Caco-2 (cell line): ENCODE measurements at regions not wholly inside any gene's neighbourhood (a gene's known extent, or its start where the extent isn't known, plus 50 kb on each side); places are given as distances from the start of the nearest gene placed in this dataset.

ENCODE experiments used
- BruUV-seq: library from RNA; stranded (reverse); fragments of 400-500 nt; replicated peaks from 2 replicates; lab custom pipeline; 2021; lab: Mats Ljungman, UMichigan
- CTCF ChIA-PET: fragments of 300-600 bp; sonication (Branson Sonifier 250); formaldehyde crosslinking; loops from one replicate; lab custom pipeline; 2022; ENCODE audit warnings: antibody characterized with exemption; lab: Charles Lee
- POLR2A ChIA-PET: fragments of 300-600 bp; sonication (Branson Sonifier 250); formaldehyde crosslinking; loops from one replicate; lab custom pipeline; 2022; ENCODE audit warnings: antibody characterized with exemption; lab: Charles Lee
- DNase-seq, 2 experiments: peaks; one replicate each; pipeline versions ENCODE4 v3.0.0 to v3.0.0-alpha.2; 2020 to 2022
- H3K27me3 ChIP-seq: replicated peaks from 2 replicates; pipeline ENCODE4 v1.6.0; 2011; ENCODE audit warnings: low read length; ENCODE audit not compliant: control insufficient read depth, insufficient read depth
- H3K36me3 ChIP-seq: 2 replicates; pipeline ENCODE4 v1.5.1; 2011; ENCODE audit warnings: low read length; ENCODE audit not compliant: control insufficient read depth, insufficient read depth
- H3K4me1 ChIP-seq: fragments of 250-450 bp; sonication (Bioruptor Pico); 2 replicates; pipeline ENCODE4 v1.5.1; 2020; ENCODE audit warnings: mild to moderate bottlenecking
- H3K4me3 ChIP-seq: 2 replicates; pipeline ENCODE4 v1.5.1; 2011; ENCODE audit warnings: low read depth, mild to moderate bottlenecking, control low read depth, low read length
- H3K9me3 ChIP-seq: fragments of 250-450 bp; sonication (Bioruptor Pico); 2 replicates; pipeline ENCODE4 v1.5.1; 2020; ENCODE audit warnings: mild to moderate bottlenecking, moderate library complexity
- H3K27ac Mint-ChIP-seq: one replicate; pipeline ENCODE4 v1.8.0; 2022; ENCODE audit warnings: mixed read lengths; ENCODE audit not compliant: unreplicated experiment
- H3K27me3 Mint-ChIP-seq: one replicate; pipeline ENCODE4 v1.8.0; 2022; ENCODE audit warnings: mixed read lengths; ENCODE audit not compliant: insufficient read depth, unreplicated experiment
- H3K36me3 Mint-ChIP-seq: one replicate; pipeline ENCODE4 v1.8.0; 2022; ENCODE audit warnings: mild to moderate bottlenecking, mixed read lengths; ENCODE audit not compliant: insufficient read depth, unreplicated experiment
- H3K4me1 Mint-ChIP-seq: one replicate; pipeline ENCODE4 v1.8.0; 2022; ENCODE audit warnings: low read depth, mixed read lengths; ENCODE audit not compliant: unreplicated experiment
- H3K4me3 Mint-ChIP-seq: one replicate; pipeline ENCODE4 v1.8.0; 2022; ENCODE audit warnings: mild to moderate bottlenecking, moderate library complexity, mixed read lengths; ENCODE audit not compliant: unreplicated experiment
- H3K9me3 Mint-ChIP-seq: one replicate; pipeline ENCODE4 v1.8.0; 2022; ENCODE audit warnings: mixed read lengths; ENCODE audit not compliant: unreplicated experiment
- intact Hi-C: fragments of 100-400 bp; cut with micrococcal nuclease; formaldehyde crosslinking; loops from one replicate; pipeline ENCODE4 v1.10.0; 2022; ENCODE audit not compliant: unreplicated experiment
- TF ChIP-seq, protein P1 (sequence below), 2 experiments: fragments of 200-600 bp in 1 of 2; IDR thresholded peaks; 1 replicate in 1 of 2; 2 replicates in 1 of 2; pipeline versions ENCODE4 v1.5.1 to v1.8.0; 2011 to 2022; ENCODE audit warnings: antibody characterized with exemption in 1 of 2, control low read depth in 1 of 2, inconsistent platforms in 1 of 2, low read depth in 1 of 2, low read length in 1 of 2, mild to moderate bottlenecking in 1 of 2, moderate library complexity in 1 of 2; ENCODE audit not compliant: insufficient read depth in 1 of 2, severe bottlenecking in 1 of 2, unreplicated experiment in 1 of 2

DNA sequence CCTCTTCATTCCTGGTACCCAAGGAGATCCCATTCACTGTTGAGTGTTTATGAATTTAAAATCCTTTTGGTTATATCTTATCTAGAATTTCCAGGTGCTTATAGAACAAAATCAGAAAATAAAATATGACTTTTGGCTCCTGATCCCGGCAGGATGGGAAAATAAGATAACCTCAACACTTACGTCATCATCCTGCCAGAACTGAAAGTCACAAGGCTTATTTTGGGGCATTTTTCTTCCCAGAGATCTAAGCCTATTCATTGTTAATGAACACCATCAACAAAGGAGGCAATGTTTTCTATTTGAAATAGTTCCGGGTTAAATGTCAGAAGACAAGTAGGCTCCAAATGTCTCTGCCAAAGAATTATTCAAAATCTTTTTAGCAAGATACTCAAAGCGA, 580.6 kb downstream of the TFAP2A start:
- TF ChIP-seq, protein P1, sequence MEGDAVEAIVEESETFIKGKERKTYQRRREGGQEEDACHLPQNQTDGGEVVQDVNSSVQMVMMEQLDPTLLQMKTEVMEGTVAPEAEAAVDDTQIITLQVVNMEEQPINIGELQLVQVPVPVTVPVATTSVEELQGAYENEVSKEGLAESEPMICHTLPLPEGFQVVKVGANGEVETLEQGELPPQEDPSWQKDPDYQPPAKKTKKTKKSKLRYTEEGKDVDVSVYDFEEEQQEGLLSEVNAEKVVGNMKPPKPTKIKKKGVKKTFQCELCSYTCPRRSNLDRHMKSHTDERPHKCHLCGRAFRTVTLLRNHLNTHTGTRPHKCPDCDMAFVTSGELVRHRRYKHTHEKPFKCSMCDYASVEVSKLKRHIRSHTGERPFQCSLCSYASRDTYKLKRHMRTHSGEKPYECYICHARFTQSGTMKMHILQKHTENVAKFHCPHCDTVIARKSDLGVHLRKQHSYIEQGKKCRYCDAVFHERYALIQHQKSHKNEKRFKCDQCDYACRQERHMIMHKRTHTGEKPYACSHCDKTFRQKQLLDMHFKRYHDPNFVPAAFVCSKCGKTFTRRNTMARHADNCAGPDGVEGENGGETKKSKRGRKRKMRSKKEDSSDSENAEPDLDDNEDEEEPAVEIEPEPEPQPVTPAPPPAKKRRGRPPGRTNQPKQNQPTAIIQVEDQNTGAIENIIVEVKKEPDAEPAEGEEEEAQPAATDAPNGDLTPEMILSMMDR (IDR thresholded peaks at IDR 0.05; ENCODE audit: insufficient read depth in 1 of 2, low read depth in 1 of 2, low read length in 1 of 2, severe bottlenecking in 1 of 2, unreplicated experiment in 1 of 2) = no peak
- no TSS peak for BruUV-seq
- no peaks in the 10 kb centered on the region for H3K9me3 ChIP-seq
- ChIA-PET POLR2A (no interaction called here), CTCF (no interaction called here)
- H3K36me3 ChIP-seq = no peaks in the 10 kb centered on the region
- H3K36me3 Mint-ChIP-seq = no peaks in the 10 kb centered on the region
- H3K4me3 ChIP-seq = no peak overlapping the region
- H3K27ac Mint-ChIP-seq = no peak overlapping the region
- H3K27me3 ChIP-seq = no peaks in the 10 kb centered on the region
- no peaks in the 10 kb centered on the region for H3K4me1 ChIP-seq
- H3K4me1 Mint-ChIP-seq = no peaks in the 10 kb centered on the region
- intact Hi-C loops = no loop called here
- H3K27me3 Mint-ChIP-seq = no peaks in the 10 kb centered on the region
- no peak overlapping the region for H3K4me3 Mint-ChIP-seq
- no peak for DNase-seq
- H3K9me3 Mint-ChIP-seq = peaks cover 10% of the 10 kb centered on the region

DNA sequence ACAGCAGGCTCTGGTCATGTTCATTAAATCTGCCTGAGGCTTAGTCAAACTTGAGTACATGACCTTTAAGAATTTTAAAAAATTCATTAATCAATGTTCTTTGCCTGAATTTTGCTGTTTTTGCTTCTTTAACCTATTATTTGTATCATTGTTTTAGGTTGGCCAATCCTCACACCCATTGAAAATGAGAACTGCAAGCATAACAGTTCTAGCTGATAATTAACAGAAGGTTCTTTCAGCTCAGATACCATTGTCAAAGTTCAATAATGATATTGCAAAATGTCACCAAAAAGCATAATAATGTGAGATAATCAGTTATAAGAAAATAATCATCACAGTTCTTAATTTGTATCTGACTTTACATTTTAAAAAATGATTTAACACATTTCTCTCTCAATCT, 583.1 kb downstream of the TFAP2A start:
- ChIA-PET CTCF (no interaction called here), POLR2A (no interaction called here)
- Mint-ChIP-seq H3K4me1 (no peaks in the 10 kb centered on the region), H3K36me3 (no peaks in the 10 kb centered on the region), H3K9me3 (peaks cover 9% of the 10 kb centered on the region), H3K4me3 (no peak overlapping the region), H3K27ac (no peak overlapping the region), H3K27me3 (no peaks in the 10 kb centered on the region)
- intact Hi-C loops = no loop called here
- no peaks in the 10 kb centered on the region for H3K36me3 ChIP-seq
- DNase-seq = no peak
- no peaks in the 10 kb centered on the region for H3K4me1 ChIP-seq
- BruUV-seq = no TSS peak
- TF ChIP-seq, protein P1 (IDR thresholded peaks at IDR 0.05; ENCODE audit: insufficient read depth in 1 of 2, low read depth in 1 of 2, low read length in 1 of 2, severe bottlenecking in 1 of 2, unreplicated experiment in 1 of 2) = no peak
- H3K27me3 ChIP-seq = 0 out of 2 replicates have a peak, but pooled peaks cover 2% of the 10 kb centered on the region
- H3K4me3 ChIP-seq = no peak overlapping the region
- no peaks in the 10 kb centered on the region for H3K9me3 ChIP-seq

DNA sequence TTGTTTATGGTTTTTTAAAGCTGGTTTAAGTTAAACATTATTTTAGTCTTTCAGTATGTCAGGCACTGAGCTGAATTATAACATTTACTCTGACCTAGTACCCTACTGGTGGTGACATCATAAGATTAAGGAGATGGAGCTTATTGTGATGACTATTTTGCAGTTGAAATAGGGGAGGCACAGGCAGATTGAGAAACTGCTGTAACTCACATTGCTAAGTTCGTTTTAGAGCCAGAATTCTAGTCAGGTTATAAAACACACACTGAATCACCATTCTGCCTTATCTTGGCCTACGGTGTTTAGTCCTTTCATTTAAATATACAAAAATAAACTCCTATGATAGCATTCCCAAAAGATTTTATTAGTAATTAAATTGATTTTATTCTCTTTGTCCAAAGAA, 584.1 kb downstream of the TFAP2A start:
- Mint-ChIP-seq H3K36me3 (no peaks in the 10 kb centered on the region), H3K9me3 (no peaks in the 10 kb centered on the region), H3K4me3 (no peak overlapping the region), H3K27ac (no peak overlapping the region), H3K27me3 (no peaks in the 10 kb centered on the region), H3K4me1 (no peaks in the 10 kb centered on the region)
- CTCF ChIA-PET = no interaction called here
- DNase-seq = no peak
- TF ChIP-seq, protein P1 (IDR thresholded peaks at IDR 0.05; ENCODE audit: insufficient read depth in 1 of 2, low read depth in 1 of 2, low read length in 1 of 2, severe bottlenecking in 1 of 2, unreplicated experiment in 1 of 2) = no peak
- no TSS peak for BruUV-seq
- POLR2A ChIA-PET = no interaction called here
- Histone ChIP-seq H3K27me3 (0 out of 2 replicates have a peak, but pooled peaks cover 2% of the 10 kb centered on the region), H3K4me1 (no peaks in the 10 kb centered on the region), H3K9me3 (no peaks in the 10 kb centered on the region), H3K4me3 (no peak overlapping the region), H3K36me3 (no peaks in the 10 kb centered on the region)
- intact Hi-C loops = no loop called here
